HG03159 (cell line): ENCODE measurements at regions not wholly inside any gene's neighbourhood (a gene's known extent, or its start where the extent isn't known, plus 50 kb on each side); places are given as distances from the start of the nearest gene placed in this dataset.

ENCODE experiments used
- ATAC-seq: cut with Tn5 transposase; IDR thresholded peaks from one replicate; pipeline ENCODE4 v1.9.1; 2021; ENCODE audit warnings: mild to moderate bottlenecking, moderate library complexity; ENCODE audit not compliant: unreplicated experiment

GRCh38 chr17:81345228-81346089 is 49.8 kb upstream of the BAHCC1 start:
- peak; percentile 46 for ATAC-seq
